ENCODE measurements at regions not wholly inside any gene's neighbourhood (a gene's known extent, or its start where the extent isn't known, plus 50 kb on each side); places are given as distances from the start of the nearest gene placed in this dataset.

- TF ChIP-seq CTCF (conservative IDR thresholded peaks at IDR 0.05; ENCODE audit: low read length): no peak
- TF ChIP-seq EZH2phosphoT487 (IDR thresholded peaks at IDR 0.05; ENCODE audit: borderline replicate concordance): no peak
These were observed 75.9 kb upstream of the ATP8A1 start for GRCh38 chr4:42732776-42733175.
